ENCODE measurements at regions not wholly inside any gene's neighbourhood (a gene's known extent, or its start where the extent isn't known, plus 50 kb on each side); places are given as distances from the start of the nearest gene placed in this dataset.

DNA sequence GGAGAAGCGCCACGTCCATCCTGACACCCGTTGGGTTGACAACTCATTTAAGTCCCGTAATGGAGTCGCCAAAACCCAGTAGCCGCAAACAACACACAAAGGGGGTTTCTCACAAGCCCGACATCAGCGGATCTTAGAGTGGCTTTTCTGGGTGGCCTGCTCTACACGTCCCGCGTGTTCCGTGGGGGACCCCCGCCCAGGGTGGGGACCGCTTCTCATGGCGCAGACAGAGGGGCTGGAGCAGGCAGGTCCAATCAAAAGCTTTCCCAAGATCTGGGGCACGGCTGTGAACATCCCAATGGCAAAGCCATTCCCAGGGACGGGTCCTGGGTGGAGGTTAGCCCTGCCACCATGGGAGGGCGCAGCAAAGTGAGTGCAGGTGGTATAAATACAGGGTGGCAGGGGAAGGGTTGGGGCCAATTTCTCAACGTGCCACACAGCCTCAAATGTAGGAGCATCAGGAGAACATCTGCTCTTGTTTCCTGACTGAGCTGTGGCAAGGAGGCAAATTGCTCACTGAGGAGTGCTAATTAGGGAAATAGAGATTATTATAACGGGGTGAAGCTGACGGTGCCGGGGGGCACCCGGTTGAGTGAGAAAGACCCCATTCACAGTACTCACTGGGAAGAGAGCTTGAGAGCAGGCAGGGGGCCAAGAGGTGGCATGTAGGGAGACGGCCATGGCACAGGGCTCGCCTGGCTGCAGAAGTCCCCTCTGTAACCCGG, 1447.2 kb downstream of the TBC1D22A start:
- no peak for DNase-seq (ENCODE audit: low read depth)

DNA sequence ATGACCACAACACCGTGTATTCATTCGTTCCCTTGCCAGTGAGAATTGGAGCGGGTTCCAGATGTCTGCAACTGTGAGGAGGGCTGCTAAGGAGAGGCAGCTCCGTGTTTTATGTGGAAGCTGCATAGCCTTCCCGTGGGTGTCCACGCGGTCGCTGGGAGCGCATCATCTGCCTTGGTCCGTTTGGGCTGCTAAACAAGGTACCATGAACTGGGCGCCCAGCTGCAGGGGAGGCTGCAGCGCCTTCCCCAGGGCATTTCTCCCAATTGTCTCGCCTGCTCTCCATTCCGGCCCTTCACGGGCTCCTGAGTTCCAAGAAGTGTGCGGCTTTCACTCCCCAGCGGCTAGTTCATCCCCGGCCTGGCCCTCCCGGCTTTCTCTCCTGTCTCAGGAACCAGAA, 1446.4 kb downstream of the TBC1D22A start:
- no peak for DNase-seq (ENCODE audit: low read depth)

DNA sequence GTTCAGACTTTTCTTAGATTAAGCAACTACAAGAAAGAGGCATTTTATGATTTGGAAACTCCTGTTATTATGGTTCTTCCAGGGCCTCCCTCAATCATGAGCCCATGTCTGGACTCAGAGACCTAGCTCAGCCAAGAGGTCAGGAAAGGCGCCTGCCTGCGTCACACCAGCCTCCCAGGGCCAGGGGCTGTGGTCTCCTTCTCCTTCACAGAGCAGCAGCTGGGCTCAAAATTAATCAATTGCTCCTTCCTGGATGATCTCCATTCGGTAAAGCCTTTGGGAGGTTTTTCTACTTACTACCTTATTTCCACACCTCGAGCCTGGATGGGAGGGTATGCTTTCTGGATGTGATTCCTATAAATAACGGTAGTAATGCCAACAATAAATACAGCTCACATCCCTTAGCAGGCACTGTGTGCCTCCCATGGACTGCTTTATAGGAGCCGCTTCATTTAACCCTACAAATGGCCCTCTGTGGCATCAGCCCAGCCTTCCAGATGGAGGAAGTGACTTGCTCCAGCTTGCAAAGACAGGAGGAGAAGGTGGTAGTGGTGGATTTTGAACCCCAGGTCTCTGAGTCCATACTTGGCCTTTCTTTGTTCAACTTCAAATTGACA, 1445.6 kb downstream of the TBC1D22A start:
- DNase-seq (ENCODE audit: low read depth), result no peak

DNA sequence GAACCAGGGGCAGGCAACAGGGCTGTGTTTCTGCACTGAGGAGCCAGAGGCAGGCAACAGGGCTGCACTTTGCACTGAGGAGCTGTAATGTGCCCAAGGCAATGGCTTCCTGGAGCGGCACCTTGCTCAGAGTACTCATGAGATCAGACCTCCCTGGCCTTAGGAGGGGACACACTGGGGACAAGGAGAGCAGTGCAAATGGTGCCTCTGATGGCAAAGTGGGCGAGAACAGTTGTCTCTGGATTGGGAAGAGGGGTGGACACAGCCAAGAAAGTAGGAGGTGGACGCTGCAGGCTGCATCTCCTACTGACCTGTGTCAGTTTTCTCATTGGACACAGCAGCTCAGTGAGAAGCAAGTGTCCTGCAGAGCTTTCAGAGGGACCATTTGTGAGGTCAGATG, 1443.3 kb downstream of the TBC1D22A start:
- no peak for DNase-seq (ENCODE audit: low read depth)

DNA sequence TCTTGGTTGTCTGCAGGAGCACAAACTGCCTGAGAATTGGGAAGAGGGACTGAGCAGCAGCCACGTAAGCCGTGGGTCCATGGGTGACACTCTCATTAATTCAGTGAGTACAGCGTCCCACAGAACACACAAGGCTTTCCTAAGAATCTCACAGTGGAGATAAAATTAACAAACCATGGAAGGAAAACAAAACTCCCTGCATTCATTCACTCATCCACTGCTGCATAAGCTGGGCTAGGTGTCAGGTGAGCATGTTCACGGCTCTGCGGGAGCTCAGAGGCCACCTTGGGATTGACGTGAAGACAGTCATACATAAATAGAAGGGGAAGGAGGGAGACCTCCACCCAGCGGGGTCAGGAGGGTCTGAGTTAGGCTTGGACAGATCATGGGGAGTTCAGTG, 1442.7 kb downstream of the TBC1D22A start:
- DNase-seq (ENCODE audit: low read depth), result no peak

DNA sequence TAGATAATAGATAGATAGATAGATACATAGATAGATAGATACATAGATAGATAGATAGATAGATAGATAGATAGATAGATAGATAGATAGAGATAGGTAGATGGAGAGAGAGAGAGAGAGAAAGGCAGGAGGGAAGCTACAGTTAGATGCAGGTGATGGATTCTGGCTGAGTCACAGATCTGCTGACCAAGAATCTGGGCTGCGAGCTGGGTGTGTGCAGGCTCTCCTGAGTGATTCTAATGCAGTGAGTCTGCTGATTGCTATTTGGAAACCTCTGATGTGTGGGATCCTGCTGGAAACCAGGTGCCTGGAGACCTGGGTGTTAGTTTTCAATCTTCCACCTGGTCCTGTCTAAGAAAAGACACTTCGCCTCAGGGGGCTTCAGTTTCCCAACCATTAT, 1441.8 kb downstream of the TBC1D22A start:
- DNase-seq (ENCODE audit: low read depth), result no peak

DNA sequence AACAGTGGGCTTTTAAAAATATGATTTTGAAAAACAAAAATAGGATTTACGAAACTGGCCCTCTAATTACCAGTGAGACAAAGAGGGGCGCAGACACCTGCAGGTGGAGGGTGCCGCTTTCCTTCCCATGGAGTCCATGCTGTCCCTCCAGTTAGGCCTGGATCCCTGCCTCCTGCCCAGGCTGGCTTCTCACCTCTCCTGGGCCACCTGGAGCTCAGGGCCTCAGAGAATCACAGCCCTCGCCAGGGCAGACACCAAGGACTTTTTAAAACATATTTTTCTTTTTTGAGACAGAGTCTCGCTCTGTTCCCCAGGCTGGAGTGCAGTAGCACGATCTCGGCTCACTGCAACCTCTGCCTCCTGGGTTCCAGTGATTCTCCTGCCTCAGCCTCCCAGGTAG, 1437.2 kb downstream of the TBC1D22A start:
- DNase-seq (ENCODE audit: low read depth), result no peak

DNA sequence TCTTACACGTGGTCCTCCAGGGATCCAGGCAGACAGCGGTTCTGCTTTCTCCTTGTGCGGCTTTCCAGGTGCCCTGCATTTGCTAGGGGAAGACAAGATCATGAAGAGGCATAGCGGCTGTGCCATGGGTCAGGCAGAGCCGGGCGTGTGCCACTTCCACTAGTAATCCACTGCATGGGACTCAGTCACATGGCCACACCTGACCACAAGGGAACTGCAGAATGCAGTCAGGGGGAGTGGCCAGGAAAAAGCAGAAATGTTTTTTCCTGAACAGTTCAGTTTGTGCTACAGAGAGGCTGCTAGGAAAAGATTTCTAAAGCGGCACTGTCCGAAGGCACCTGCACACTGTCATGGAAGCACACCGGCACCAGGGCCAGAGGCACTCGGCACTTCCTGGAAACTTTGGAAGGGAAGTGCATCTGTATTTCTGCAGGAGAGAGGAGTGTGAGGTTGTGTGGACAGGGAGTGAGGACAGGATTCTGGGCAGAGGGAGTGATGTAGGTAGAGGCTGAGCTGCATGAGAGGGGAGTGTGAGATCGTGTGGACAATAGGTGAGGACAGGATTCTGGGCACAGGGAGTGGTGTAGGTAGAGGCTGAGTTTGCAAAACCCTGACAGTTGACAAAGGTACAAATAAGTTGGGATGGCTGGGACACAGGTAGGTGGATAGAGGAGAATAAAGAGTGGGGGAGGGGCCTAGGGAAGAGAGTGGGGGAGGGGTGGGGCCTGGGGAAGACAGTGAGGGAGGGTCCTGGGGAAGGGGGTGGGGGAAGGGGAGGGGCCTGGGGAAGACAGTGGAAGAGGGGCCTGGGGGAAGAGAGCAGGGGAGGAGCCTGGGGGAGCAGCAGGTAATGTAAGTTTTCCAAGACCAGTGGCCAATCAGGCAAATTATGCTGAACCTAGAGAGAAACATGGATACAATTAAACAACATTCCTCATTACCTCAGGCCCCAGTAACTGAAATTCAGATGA, 1436.3 kb downstream of the TBC1D22A start:
- no peak for DNase-seq (ENCODE audit: low read depth)

DNA sequence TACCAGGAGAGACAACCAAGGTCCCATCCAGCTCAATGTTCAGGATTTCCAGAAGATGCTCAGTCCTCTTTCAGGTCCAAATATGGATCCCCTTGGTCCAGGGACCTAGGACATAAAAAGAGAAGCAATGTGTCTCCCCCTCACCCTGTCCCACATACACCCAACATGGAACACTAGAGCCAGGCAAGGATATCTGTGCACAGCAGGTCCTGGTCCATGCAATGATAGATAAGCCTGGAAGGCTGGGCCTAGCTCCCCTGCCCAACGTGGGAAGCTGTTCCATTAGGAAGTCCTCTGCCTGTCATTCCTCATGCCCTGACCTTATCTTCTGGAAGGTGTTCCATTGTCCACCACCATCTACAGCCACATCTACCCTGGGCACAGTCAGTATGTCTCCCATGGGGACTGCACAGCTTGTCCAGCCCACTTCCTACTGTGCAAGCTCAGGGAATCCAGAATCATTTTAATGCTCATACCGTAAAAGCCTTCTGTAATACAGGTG, 1434.8 kb downstream of the TBC1D22A start:
- no peak for DNase-seq (ENCODE audit: low read depth)

DNA sequence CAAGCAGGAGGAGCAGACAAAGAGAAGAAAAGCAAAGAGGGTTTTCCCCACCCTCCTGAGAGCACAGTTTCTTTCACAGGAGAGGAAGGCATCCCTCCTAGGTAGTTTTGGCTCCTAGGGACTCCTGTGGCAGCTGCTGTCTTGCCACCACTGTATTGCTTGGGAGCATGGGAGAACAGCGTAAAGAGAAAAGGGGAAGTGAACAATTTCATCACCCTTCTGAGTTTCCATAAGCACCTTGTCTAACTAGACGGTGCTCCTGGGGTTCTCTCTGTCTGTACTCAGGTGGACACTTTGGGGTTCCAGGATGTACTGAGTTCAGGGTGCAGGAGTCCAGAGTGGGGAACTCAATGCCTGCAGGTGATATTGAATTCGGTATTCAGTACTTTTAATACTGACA, 1430.5 kb downstream of the TBC1D22A start:
- DNase-seq (ENCODE audit: low read depth), result no peak

DNA sequence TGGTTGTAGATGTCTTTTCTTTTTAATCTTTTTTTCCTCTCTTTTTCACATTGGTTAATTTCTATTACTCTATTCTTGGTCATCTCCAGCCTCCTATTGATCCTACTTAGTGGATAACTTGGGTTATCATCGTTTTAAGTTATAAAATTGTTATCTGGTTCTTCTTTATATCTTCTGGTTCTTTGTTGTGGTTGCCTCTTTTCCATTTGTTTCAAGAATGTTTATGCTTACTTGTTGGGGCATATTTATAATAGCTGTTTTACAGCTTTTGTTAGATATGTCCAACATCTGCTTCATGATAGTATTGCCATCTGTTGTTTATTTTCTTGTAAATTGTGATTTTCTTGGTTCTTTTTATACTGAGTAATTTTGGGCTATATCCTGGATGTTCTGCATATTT, 1429.6 kb downstream of the TBC1D22A start:
- DNase-seq (ENCODE audit: low read depth), result no peak

DNA sequence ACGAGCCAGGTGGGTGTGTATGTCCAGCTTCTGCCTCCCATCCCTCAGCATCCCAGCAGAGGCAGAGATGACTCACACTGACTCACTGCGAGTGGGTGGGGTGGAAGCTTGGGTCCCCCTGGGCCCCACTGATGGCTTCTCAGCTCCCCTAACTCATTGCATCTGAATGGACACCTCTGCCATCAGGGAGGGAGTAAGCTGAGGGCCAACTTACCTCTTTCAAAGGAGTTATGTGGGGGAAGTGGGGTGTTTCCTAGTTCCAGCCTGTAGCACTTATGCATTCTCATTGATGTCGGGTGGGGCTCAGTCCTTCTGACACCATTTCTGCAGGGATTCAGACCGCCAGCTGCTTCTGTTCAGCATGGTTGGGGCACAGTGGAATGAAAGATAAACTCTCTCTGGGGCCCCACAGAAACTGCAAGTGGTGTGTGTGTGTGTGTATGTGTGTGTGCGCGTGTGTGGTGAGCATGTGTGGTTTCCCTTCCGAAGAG, 1425.8 kb downstream of the TBC1D22A start:
- DNase-seq (ENCODE audit: low read depth), result no peak

DNA sequence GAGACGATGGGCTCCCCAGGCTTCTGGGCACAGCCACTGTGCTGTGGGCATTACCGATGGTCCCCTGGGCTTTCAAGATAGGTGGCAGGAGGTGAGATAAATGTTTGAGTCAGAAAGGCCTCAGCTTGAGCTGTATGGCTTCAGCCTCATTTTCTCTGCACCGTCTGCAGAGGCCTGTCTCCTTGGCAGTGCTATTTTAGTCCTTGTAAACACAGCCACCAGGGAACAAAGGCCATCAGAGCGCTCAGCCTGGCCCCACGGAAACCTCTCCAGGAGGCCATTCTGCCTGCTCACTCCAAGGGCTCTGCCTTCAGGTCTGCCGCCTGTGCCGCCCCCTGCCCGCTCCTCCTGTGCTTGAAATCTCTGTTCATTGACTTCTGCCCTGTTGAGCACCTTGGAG, 1424.9 kb downstream of the TBC1D22A start:
- DNase-seq (ENCODE audit: low read depth), result no peak

DNA sequence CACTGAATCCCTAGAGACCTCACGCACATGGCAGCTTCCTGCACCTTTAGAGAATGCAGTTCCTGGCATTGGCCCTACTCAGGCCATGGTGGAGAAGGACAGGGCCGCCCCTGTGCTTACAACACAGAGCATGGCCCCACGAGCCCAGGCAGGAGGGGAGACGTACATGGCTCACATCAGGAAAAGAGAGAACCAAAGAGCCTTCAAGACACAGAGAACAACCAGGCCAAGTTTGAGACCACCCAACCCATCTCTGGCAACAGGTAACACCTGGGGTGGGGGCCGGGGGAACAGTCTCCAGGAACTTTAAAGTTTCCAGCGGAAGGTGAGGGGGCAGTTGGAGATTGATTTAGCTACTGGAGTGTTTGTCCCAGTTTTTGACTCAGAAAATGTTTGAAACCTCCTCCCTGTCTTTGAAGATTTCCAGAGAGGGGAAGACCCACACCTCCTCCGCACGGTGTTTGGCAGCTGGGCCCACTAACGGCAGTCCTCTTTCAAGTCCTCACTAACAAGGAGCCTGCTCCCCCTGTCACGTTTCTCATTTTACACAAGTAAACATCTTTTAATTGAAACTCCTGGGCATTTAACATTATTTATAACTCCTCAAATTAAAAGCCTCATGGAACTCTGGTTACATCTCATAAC, 1423.8 kb downstream of the TBC1D22A start:
- no peak for DNase-seq (ENCODE audit: low read depth)

DNA sequence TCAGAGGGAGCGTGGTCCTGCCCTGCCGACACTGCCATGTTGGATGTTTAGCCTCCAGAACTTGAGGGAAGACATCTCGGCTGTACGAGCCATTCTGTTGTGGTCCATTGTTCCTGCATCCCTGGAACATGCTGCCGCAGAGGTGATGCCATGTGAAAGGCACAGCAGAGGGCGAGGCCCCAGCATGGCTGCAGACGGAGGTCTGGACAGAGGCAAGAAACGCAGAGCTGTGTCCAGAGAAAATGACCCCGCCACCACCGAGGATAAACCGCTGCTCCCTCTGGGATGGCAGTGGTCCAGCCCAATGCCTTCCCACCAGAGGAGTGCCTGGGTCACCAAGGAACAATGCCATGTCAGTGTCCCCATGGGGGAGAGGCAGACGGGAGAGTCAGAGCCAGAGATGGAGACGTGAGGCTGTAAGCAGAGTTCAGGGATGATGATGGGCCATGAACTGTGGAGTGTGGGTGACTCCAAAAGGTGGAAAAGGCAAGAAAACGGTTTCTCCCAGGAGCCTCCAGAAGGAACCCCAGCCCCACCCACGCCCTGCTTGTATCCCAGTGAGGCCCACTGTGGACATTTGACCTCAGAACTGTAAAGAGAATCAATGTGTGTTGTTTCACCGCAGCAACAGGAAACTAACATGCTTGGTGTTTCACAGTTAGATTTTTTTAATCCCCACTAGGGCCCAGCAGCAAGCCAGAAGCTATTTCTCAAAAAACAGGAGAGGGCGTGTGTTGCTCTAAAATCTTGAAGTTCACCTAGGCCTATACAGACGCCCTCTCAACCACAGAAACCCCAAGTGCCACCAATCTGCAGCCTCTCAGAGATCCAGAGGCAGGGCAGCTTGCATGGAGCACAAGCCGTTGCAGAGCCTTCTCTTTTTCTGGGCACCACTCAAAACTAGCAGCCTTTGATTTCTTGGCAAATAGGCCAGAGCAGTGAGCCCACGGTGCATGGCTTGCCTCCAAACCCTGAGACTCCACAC, 1422.9 kb downstream of the TBC1D22A start:
- DNase-seq (ENCODE audit: low read depth), result no peak

DNA sequence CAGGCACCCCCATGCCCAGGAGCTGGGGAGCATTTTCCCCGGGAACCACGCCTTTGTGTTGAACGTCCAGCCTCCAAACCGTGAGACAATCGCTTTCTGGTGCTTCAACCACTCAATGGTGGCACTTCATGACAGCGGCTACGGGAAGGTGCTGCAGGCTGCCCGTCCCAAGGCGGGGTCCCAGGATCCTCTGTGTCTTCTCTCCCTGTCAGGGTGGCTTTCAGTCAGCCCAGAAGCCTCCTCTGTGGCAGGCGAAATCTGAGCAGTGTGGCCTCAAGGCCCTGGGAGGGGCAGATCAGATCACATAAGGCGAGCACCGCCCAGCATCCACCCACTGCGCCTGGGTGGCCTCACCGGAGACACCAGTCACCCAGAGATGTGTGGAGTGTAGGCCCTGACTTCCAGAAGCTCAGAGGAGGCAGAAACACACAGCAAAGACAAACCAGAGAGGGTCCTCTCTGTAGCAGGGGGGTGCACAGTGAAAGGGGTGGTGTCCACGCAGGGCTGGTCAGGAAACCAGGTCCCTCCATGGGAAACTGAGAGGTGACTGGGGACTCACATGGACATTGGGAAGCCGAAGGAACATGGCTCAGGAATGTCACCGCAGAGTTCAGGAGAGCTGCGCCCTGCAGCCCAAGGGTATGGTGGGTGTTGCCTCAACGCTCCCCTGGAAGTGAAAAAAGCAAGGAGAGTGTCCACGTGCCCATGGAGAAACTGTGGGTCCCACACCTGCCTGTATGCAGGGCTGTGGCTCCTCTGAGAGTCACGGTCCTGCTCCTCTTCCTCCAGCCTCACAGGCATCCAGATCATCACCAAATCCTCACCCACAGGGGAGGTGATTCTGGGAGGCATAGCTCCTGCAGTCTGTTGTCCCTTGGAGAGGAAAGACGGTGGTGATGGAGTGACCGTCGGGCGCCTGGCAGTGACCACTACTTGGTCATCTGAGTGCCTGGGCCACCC, 1420.7 kb downstream of the TBC1D22A start:
- no peak for DNase-seq (ENCODE audit: low read depth)

DNA sequence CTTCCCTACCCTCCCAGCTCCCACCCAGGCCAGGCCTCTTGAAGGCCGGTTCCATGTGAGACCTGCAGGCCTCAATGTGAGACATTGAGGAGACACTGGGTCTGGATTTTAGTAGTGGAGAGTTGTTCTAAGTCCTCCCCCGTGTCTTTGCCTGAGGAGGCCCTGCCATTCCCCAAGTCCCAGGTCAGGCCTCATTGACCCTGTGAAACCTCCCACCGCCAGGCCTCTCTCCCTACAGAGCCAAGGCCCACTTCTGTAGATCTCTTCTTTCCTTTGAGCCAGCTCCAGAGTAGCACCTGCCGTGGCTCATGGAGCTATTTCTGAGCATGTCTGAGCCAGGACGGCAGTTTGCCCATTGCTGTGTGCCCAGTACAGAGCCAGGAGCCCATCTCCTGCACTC, 1419.6 kb downstream of the TBC1D22A start:
- DNase-seq (ENCODE audit: low read depth), result no peak

DNA sequence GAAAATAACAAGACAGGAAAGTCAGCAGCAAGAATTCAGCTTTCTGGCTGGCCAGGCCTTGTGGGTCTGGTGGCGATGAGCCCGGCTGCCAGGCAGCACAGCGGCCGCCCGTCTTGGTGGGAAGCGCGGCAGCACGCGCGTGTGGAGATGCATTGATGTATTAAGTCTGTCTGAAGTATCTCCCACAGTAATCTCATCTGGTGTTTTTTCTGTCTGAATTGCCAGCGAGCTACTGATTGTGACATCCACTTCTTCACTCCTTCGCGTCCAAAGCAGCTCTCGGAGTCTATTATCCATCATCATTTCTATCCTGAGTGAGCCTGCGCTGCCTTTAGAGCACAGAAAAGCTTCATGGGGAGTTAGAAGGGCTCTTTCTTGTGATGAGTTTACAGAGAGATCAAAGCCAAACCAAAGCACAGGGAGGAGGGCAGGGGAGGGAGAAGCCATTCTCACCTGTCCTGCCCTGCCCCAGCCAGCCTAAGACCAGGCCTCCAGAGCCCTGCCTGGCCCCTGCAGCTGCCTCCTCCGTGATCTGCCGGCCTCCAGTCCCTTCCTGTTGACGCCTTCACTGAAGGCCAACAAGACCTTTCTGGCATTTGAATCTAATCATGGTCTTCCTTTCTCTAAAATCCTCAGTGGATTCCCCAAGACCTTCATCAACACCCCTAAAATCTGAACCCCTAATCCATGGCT, 1419.0 kb downstream of the TBC1D22A start:
- no peak for DNase-seq (ENCODE audit: low read depth)

DNA sequence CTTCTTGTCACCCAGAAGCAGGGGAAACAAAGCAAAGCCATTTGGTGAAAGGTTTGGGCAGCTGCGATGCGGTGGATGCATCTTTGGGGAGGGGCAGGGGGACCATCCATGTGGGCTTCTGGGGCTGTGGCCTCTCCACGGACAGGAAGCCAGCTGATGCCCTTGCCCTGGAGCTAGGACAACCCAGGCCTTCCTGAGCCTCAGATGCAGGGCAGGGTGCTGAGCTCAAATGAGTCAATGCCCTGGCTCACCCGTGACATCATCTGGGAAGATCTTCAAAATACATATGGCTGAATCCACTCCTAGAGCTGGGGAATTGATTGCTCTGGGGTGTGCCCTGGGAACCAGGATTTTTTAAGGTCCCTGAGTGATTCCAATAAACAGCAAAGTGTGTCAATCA, 1418.2 kb downstream of the TBC1D22A start:
- DNase-seq (ENCODE audit: low read depth), result no peak
